ENCODE measurements at regions not wholly inside any gene's neighbourhood (a gene's known extent, or its start where the extent isn't known, plus 50 kb on each side); places are given as distances from the start of the nearest gene placed in this dataset.

- DNase-seq (ENCODE audit: low read depth in 1 of 2, low spot score in 1 of 2) = no peak
- TF ChIP-seq, protein P1, sequence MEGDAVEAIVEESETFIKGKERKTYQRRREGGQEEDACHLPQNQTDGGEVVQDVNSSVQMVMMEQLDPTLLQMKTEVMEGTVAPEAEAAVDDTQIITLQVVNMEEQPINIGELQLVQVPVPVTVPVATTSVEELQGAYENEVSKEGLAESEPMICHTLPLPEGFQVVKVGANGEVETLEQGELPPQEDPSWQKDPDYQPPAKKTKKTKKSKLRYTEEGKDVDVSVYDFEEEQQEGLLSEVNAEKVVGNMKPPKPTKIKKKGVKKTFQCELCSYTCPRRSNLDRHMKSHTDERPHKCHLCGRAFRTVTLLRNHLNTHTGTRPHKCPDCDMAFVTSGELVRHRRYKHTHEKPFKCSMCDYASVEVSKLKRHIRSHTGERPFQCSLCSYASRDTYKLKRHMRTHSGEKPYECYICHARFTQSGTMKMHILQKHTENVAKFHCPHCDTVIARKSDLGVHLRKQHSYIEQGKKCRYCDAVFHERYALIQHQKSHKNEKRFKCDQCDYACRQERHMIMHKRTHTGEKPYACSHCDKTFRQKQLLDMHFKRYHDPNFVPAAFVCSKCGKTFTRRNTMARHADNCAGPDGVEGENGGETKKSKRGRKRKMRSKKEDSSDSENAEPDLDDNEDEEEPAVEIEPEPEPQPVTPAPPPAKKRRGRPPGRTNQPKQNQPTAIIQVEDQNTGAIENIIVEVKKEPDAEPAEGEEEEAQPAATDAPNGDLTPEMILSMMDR (IDR thresholded peaks at IDR 0.05; ENCODE audit: insufficient read depth, low read length) = no peak
- TF ChIP-seq SPI1 (IDR thresholded peaks at IDR 0.05; ENCODE audit: borderline replicate concordance, low read depth) = no peak
- no peak for TF ChIP-seq POLR2AphosphoS5 (IDR thresholded peaks at IDR 0.05; ENCODE audit: low read depth)
- TF ChIP-seq GABPA (IDR thresholded peaks at IDR 0.05; ENCODE audit: low read depth) = no peak
- TF ChIP-seq, protein P2, sequence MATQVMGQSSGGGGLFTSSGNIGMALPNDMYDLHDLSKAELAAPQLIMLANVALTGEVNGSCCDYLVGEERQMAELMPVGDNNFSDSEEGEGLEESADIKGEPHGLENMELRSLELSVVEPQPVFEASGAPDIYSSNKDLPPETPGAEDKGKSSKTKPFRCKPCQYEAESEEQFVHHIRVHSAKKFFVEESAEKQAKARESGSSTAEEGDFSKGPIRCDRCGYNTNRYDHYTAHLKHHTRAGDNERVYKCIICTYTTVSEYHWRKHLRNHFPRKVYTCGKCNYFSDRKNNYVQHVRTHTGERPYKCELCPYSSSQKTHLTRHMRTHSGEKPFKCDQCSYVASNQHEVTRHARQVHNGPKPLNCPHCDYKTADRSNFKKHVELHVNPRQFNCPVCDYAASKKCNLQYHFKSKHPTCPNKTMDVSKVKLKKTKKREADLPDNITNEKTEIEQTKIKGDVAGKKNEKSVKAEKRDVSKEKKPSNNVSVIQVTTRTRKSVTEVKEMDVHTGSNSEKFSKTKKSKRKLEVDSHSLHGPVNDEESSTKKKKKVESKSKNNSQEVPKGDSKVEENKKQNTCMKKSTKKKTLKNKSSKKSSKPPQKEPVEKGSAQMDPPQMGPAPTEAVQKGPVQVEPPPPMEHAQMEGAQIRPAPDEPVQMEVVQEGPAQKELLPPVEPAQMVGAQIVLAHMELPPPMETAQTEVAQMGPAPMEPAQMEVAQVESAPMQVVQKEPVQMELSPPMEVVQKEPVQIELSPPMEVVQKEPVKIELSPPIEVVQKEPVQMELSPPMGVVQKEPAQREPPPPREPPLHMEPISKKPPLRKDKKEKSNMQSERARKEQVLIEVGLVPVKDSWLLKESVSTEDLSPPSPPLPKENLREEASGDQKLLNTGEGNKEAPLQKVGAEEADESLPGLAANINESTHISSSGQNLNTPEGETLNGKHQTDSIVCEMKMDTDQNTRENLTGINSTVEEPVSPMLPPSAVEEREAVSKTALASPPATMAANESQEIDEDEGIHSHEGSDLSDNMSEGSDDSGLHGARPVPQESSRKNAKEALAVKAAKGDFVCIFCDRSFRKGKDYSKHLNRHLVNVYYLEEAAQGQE (IDR thresholded peaks at IDR 0.05; ENCODE audit: insufficient replicate concordance, low read depth) = no peak
- Histone ChIP-seq H3K27me3 (ENCODE audit: insufficient read depth, poor library complexity, severe bottlenecking) (no peaks in the 10 kb centered on the region), H3K27ac (replicated peaks) (no peak overlapping the region), H3K4me3 (replicated peaks; ENCODE audit: insufficient read depth, low read length) (no peak overlapping the region)
Measured at GRCh38 chr10:34922138-34922537, 107.0 kb upstream of the PARD3 start.

DNA sequence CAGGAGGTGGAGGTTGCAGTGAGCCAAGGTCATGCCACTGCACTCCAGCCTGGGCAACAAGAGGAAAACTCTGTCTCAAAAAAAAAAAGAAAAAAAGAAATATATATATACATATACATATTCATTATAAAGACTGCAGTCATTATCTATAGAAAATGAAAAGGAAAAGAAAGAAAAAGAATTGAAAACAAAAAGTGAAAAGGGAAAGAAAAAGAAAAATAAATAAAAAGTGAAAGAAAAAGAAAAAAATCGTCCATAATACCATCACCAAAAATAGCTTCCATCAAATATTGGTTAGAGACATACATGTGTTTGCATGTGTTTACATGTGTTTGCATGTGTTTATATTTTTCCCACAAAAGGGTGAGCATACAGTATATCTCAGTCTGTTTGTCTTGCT lies 105.5 kb upstream of the PARD3 start:
- Histone ChIP-seq H3K27ac (replicated peaks) (no peak overlapping the region), H3K4me3 (replicated peaks; ENCODE audit: insufficient read depth, low read length) (no peak overlapping the region), H3K27me3 (ENCODE audit: insufficient read depth, poor library complexity, severe bottlenecking) (no peaks in the 10 kb centered on the region)
- TF ChIP-seq GABPA (IDR thresholded peaks at IDR 0.05; ENCODE audit: low read depth) (no peak), SPI1 (IDR thresholded peaks at IDR 0.05; ENCODE audit: borderline replicate concordance, low read depth) (no peak), POLR2AphosphoS5 (IDR thresholded peaks at IDR 0.05; ENCODE audit: low read depth) (no peak)
- TF ChIP-seq, protein P2 (IDR thresholded peaks at IDR 0.05; ENCODE audit: insufficient replicate concordance, low read depth) = no peak
- TF ChIP-seq, protein P1 (IDR thresholded peaks at IDR 0.05; ENCODE audit: insufficient read depth, low read length) = no peak
- no peak for DNase-seq (ENCODE audit: low read depth in 1 of 2, low spot score in 1 of 2)

- H3K27me3 ChIP-seq (ENCODE audit: insufficient read depth, poor library complexity, severe bottlenecking) = no peaks in the 10 kb centered on the region
- H3K4me3 ChIP-seq (replicated peaks; ENCODE audit: insufficient read depth, low read length) = no peak overlapping the region
- H3K27ac ChIP-seq (replicated peaks) = no peak overlapping the region
- no peak for DNase-seq (ENCODE audit: low read depth in 1 of 2, low spot score in 1 of 2)
- TF ChIP-seq POLR2AphosphoS5 (IDR thresholded peaks at IDR 0.05; ENCODE audit: low read depth) (no peak), SPI1 (IDR thresholded peaks at IDR 0.05; ENCODE audit: borderline replicate concordance, low read depth) (no peak), GABPA (IDR thresholded peaks at IDR 0.05; ENCODE audit: low read depth) (no peak)
- TF ChIP-seq, protein P2 (IDR thresholded peaks at IDR 0.05; ENCODE audit: insufficient replicate concordance, low read depth) = no peak
- TF ChIP-seq, protein P1 (IDR thresholded peaks at IDR 0.05; ENCODE audit: insufficient read depth, low read length) = no peak
Measured at GRCh38 chr10:34918776-34919315, 103.8 kb upstream of the PARD3 start.

Data from HL-60 (cell line).